Mesothelial cell of epicardium (in vitro differentiated cells): ENCODE measurements at regions not wholly inside any gene's neighbourhood (a gene's known extent, or its start where the extent isn't known, plus 50 kb on each side); places are given as distances from the start of the nearest gene placed in this dataset.

Source experiments
- DNase-seq, 2 experiments: peaks; one replicate each; pipeline ENCODE4 v3.0.0; 2021; ENCODE audit warnings: low spot score in 2 of 2; ENCODE audit not compliant: unreplicated experiment in 2 of 2
- H3K27ac Mint-ChIP-seq: 2 replicates; pipeline ENCODE4 v1.8.0; 2021; ENCODE audit warnings: mixed read lengths
- H3K27me3 Mint-ChIP-seq: 2 replicates; pipeline ENCODE4 v1.8.0; 2021; ENCODE audit warnings: low read depth, mixed read lengths
- H3K36me3 Mint-ChIP-seq: 2 replicates; pipeline ENCODE4 v1.8.0; 2021; ENCODE audit warnings: mixed read lengths
- H3K4me1 Mint-ChIP-seq: 2 replicates; pipeline ENCODE4 v1.8.0; 2021; ENCODE audit warnings: mixed read lengths
- H3K4me3 Mint-ChIP-seq: 2 replicates; pipeline ENCODE4 v1.8.0; 2021; ENCODE audit warnings: mild to moderate bottlenecking, moderate library complexity, mixed read lengths
- H3K9me3 Mint-ChIP-seq: 2 replicates; pipeline ENCODE4 v1.8.0; 2021; ENCODE audit warnings: mixed read lengths
- TF ChIP-seq, protein P1 (sequence below): fragments of 200-600 bp; sonication (generic); IDR thresholded peaks from one replicate; pipeline ENCODE4 v1.5.0; 2021; ENCODE audit warnings: antibody characterized with exemption; ENCODE audit not compliant: unreplicated experiment

DNA sequence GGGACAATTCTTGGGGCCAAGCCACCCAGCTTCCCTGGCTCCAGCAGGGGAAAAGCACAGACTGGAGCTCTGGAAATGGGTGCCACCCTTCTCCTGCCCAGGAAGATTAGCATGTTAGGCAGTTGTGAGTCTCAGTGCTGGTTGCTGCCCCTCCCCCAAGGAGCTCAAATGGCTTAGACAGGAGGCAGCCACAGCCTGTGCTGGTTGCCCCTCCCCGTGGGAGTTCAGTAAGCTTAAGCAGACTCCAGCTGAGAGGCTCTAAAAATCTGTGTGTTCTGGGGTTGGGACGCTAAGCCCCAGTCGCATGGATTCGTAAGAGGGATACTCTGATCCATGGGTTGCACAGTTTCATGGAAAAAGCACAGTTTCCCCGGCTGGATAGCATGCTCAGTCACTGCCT, 92.7 kb upstream of the NDST3 start:
- TF ChIP-seq, protein P1, sequence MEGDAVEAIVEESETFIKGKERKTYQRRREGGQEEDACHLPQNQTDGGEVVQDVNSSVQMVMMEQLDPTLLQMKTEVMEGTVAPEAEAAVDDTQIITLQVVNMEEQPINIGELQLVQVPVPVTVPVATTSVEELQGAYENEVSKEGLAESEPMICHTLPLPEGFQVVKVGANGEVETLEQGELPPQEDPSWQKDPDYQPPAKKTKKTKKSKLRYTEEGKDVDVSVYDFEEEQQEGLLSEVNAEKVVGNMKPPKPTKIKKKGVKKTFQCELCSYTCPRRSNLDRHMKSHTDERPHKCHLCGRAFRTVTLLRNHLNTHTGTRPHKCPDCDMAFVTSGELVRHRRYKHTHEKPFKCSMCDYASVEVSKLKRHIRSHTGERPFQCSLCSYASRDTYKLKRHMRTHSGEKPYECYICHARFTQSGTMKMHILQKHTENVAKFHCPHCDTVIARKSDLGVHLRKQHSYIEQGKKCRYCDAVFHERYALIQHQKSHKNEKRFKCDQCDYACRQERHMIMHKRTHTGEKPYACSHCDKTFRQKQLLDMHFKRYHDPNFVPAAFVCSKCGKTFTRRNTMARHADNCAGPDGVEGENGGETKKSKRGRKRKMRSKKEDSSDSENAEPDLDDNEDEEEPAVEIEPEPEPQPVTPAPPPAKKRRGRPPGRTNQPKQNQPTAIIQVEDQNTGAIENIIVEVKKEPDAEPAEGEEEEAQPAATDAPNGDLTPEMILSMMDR, result no peak
- Mint-ChIP-seq H3K36me3 (no peaks in the 10 kb centered on the region), H3K27me3 (no peaks in the 10 kb centered on the region), H3K4me3 (no peak overlapping the region), H3K27ac (no peak overlapping the region), H3K4me1 (no peaks in the 10 kb centered on the region), H3K9me3 (peaks cover 32% of the 10 kb centered on the region)
- no peak for DNase-seq

DNA sequence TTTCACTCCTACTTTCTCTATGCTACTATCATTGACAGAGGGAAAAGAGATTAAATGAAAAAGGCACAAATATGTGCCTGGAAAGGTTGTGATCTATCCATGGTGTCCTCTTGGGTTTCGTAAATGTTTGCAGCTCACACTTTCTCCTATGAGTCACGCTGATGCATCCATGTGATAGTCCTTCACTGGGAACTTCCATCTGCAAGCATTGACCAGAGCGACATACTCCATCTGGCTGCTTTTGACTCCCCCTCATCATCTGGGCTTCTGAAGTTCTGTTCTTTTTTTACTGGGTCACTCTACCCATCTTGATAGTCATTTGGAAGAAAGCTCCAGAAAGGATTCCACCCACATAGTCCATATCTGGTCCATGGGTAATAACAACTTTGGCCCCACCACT, 84.7 kb upstream of the NDST3 start:
- Mint-ChIP-seq H3K4me1 (no peaks in the 10 kb centered on the region), H3K27ac (no peak overlapping the region), H3K27me3 (no peaks in the 10 kb centered on the region), H3K9me3 (peaks cover 19% of the 10 kb centered on the region), H3K4me3 (no peak overlapping the region), H3K36me3 (no peaks in the 10 kb centered on the region)
- no peak for DNase-seq
- TF ChIP-seq, protein P1, result no peak

DNA sequence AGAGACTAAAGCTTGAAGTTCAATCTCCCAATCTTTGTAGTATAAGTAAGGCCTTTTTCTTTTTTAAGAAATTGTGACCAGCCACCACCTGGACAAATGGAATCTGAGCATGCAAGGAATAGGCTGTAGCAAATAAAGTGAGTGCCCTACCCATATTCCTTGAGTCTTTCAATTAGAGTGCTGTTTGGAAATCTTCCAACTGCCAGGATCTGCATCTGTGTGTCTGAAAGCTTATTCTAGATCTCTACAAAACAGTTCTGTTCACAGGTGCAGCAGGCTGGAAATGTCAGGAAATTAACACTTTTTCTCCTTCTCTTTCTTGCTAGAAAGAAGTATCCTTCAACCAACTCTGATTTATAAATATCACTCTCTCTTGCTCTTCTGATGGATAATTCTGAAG, 76.7 kb upstream of the NDST3 start:
- Mint-ChIP-seq H3K27ac (no peak overlapping the region), H3K36me3 (no peaks in the 10 kb centered on the region), H3K9me3 (peaks cover 3% of the 10 kb centered on the region), H3K4me1 (no peaks in the 10 kb centered on the region), H3K27me3 (no peaks in the 10 kb centered on the region), H3K4me3 (no peak overlapping the region)
- no peak for DNase-seq
- TF ChIP-seq, protein P1, result no peak

DNA sequence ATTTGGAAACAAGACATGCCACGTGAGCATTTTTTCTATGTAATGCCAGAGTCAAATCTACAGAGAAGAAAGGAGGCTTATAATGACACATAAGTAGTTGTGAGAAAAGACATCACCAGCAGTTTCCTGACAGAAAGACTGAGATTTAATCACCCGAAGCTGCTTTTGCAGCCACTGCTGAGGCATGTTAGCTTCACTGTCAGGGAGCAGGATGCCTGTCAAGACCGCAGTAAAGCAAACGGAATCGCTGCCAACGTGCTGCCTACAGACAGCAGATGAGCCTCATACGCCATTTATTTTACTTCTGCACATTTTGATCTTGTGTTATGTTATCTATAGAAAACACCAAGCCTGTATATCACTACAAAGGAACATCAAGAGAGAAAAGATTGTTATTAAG, 68.7 kb upstream of the NDST3 start:
- Mint-ChIP-seq H3K27ac (peak overlapping the region; percentile 21), H3K9me3 (no peaks in the 10 kb centered on the region), H3K27me3 (no peaks in the 10 kb centered on the region), H3K4me3 (no peak overlapping the region), H3K36me3 (no peaks in the 10 kb centered on the region), H3K4me1 (peaks cover 9% of the 10 kb centered on the region)
- TF ChIP-seq, protein P1, result no peak
- DNase-seq, result no peak

DNA sequence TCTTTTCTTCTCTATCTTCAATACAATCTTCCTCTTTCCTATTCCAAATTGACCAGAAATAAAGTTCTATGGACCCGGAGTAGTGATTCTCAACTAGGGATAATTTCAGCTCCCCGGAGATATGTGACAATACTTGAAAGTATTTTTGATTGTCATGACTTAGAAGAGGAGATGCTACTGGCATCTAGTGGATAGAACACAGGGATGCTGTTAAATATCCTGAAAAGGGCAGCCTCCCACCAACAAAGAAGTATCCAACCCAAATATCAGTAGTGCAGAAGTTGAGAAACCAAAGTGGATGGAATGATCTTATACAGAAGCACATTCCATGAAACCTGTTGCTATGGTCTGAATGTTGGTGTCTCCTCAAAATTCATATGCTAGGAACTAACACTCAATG, 65.7 kb upstream of the NDST3 start:
- no peak overlapping the region for H3K4me3 Mint-ChIP-seq
- no peaks in the 10 kb centered on the region for H3K27me3 Mint-ChIP-seq
- no peaks in the 10 kb centered on the region for H3K36me3 Mint-ChIP-seq
- no peak overlapping the region for H3K27ac Mint-ChIP-seq
- no peaks in the 10 kb centered on the region for H3K9me3 Mint-ChIP-seq
- TF ChIP-seq, protein P1, result no peak
- peaks cover 20% of the 10 kb centered on the region for H3K4me1 Mint-ChIP-seq
- DNase-seq, result no peak

DNA sequence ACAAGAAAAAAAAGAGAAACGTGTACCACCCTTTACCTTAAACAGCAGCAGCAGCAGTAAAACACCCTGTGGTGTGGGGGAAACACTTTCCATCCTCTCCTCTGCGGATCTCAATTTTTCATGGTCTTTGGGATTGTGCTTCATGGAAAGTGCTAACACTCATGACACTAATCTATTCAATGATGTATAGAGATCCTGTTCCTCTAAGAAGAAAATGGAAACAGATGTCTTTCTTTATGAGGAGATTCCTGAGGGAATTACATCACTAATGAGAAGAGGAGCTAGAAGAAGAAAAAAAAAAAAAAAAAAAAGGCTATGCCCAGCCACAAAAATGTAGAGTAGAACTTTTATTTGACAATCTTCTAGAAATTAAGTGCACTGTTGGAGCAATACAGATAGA, 62.9 kb upstream of the NDST3 start:
- no peak for DNase-seq
- H3K4me3 Mint-ChIP-seq, result no peak overlapping the region
- no peak overlapping the region for H3K27ac Mint-ChIP-seq

More for the DNA sequence above, 62.9 kb upstream of the NDST3 start:
- Mint-ChIP-seq H3K36me3 (no peaks in the 10 kb centered on the region), H3K4me1 (peaks cover 11% of the 10 kb centered on the region), H3K9me3 (no peaks in the 10 kb centered on the region), H3K27me3 (no peaks in the 10 kb centered on the region)
- TF ChIP-seq, protein P1, result no peak
